Keratinocyte (primary cell): ENCODE measurements at regions not wholly inside any gene's neighbourhood (a gene's known extent, or its start where the extent isn't known, plus 50 kb on each side); places are given as distances from the start of the nearest gene placed in this dataset.

ENCODE experiments used
- DNase-seq: peaks from one replicate; pipeline ENCODE4 v3.0.0-alpha.2; 2011; ENCODE audit warnings: low read depth, missing footprints, low spot score
- FAIRE-seq: peaks from 2 replicates; lab custom pipeline; 2011; peaks lifted over from hg19 to GRCh38; lab: Jason Lieb, UNC
- H2AFZ ChIP-seq: 2 replicates; pipeline ENCODE4 v1.6.0; 2012; ENCODE audit warnings: low read length, control low read depth, inconsistent platforms; ENCODE audit not compliant: control insufficient read depth
- H3K27ac ChIP-seq: 2 replicates; pipeline ENCODE4 v1.5.1; 2011; ENCODE audit warnings: low read length; ENCODE audit not compliant: control insufficient read depth, insufficient read depth
- H3K27me3 ChIP-seq: 3 replicates; pipeline ENCODE4 v1.6.0; 2011; ENCODE audit warnings: low read length; ENCODE audit not compliant: control insufficient read depth, insufficient read depth; ENCODE audit errors: extremely low read depth
- H3K36me3 ChIP-seq, 2 experiments: 2 replicates in 1 of 2; 3 replicates in 1 of 2; pipeline ENCODE4 v1.5.1; 2011; ENCODE audit warnings: low read length in 2 of 2, mild to moderate bottlenecking in 1 of 2; ENCODE audit not compliant: control insufficient read depth in 2 of 2, insufficient read depth in 2 of 2; ENCODE audit errors: extremely low read depth in 1 of 2
- H3K4me1 ChIP-seq: 3 replicates; pipeline ENCODE4 v1.5.1; 2011; ENCODE audit warnings: low read length; ENCODE audit not compliant: control insufficient read depth, insufficient read depth; ENCODE audit errors: extremely low read depth
- H3K4me2 ChIP-seq: 3 replicates; pipeline ENCODE4 v1.6.0; 2011; ENCODE audit warnings: low read depth, low read length; ENCODE audit not compliant: control insufficient read depth, insufficient read depth; ENCODE audit errors: extremely low read depth
- H3K4me3 ChIP-seq, 3 experiments: fragments of 200-600 bp in 1 of 3; sonication (generic) in 1 of 3; 2 replicates in 2 of 3; 3 replicates in 1 of 3; pipeline ENCODE4 v1.5.1; 2011 to 2016; ENCODE audit warnings: low read length in 3 of 3, mild to moderate bottlenecking in 3 of 3, control low read depth in 2 of 3, inconsistent platforms in 1 of 3, low read depth in 1 of 3, mixed read lengths in 1 of 3, mixed run types in 1 of 3, moderate library complexity in 1 of 3; ENCODE audit not compliant: control insufficient read depth in 2 of 3, insufficient read depth in 2 of 3; ENCODE audit errors: extremely low read depth in 1 of 3
- H3K79me2 ChIP-seq: 2 replicates; pipeline ENCODE4 v1.6.0; 2012; ENCODE audit warnings: low read length; ENCODE audit not compliant: control insufficient read depth, insufficient read depth
- H3K9ac ChIP-seq: 3 replicates; pipeline ENCODE4 v1.6.0; 2011; ENCODE audit warnings: low read length; ENCODE audit not compliant: control insufficient read depth, insufficient read depth; ENCODE audit errors: extremely low read depth
- H3K9me1 ChIP-seq: 3 replicates; pipeline ENCODE4 v1.6.0; 2011; ENCODE audit warnings: low read length; ENCODE audit not compliant: control insufficient read depth, insufficient read depth; ENCODE audit errors: extremely low read depth
- H3K9me3 ChIP-seq: 2 replicates; pipeline ENCODE4 v1.5.1; 2012; ENCODE audit warnings: low read depth, low read length; ENCODE audit not compliant: control insufficient read depth
- H4K20me1 ChIP-seq: 3 replicates; pipeline ENCODE4 v1.6.0; 2011; ENCODE audit warnings: low read length; ENCODE audit not compliant: control insufficient read depth, insufficient read depth; ENCODE audit errors: extremely low read depth
- CTCF ChIP-seq, 3 experiments: IDR thresholded peaks in 1 of 3; conservative IDR thresholded peaks in 1 of 3; optimal IDR thresholded peaks in 1 of 3; 2 replicates in 2 of 3; 3 replicates in 1 of 3; pipeline versions ENCODE3 to v1.5.1; 2011; ENCODE audit warnings: low read length in 3 of 3, mild to moderate bottlenecking in 3 of 3, moderate library complexity in 2 of 3, control low read depth in 1 of 3, inconsistent platforms in 1 of 3; ENCODE audit not compliant: insufficient read depth in 2 of 3; ENCODE audit errors: extremely low read depth in 1 of 3
- EZH2 ChIP-seq: IDR thresholded peaks from one replicate; pipeline ENCODE4 v1.6.1; 2012; ENCODE audit warnings: inconsistent platforms, mild to moderate bottlenecking, low read length, moderate library complexity
- dilution Hi-C: fragments of 300-500 bp; cut with MboI; formaldehyde crosslinking; loops from one replicate; pipeline ENCODE4 v1.7.0; 2020; ENCODE audit warnings: low sequenced_read_pairs; ENCODE audit not compliant: extremely low pct_ligation_motif_present

- Histone ChIP-seq H3K9ac (no peak overlapping the region), H3K9me3 (peaks cover 2% of the 10 kb centered on the region), H3K4me1 (peaks cover 25% of the 10 kb centered on the region), H3K27me3 (no peaks in the 10 kb centered on the region), H3K79me2 (no peaks in the 10 kb centered on the region), H3K4me3 (no peak overlapping the region), H3K27ac (no peak overlapping the region), H3K9me1 (no peaks in the 10 kb centered on the region), H3K4me2 (no peak overlapping the region), H2AFZ (no peak overlapping the region), H3K36me3 (no peaks in the 10 kb centered on the region), H4K20me1 (no peaks in the 10 kb centered on the region)
- DNase-seq = no peak
- TF ChIP-seq EZH2 (no peak), CTCF (optimal IDR thresholded peaks at IDR 0.05 in 1 of 3, IDR thresholded peaks at IDR 0.05 in 1 of 3, conservative IDR thresholded peaks at IDR 0.05 in 1 of 3; ENCODE audit: extremely low read depth in 1 of 3, insufficient read depth in 2 of 3, low read length in 3 of 3) (no peak)
- dilution Hi-C loops = no loop called here
- no peak for FAIRE-seq
These were observed 124.7 kb downstream of the ARL4A start for GRCh38 chr7:12812111-12812510.

GRCh38 chr7:12814107-12814506 lies 126.7 kb downstream of the ARL4A start:
- dilution Hi-C loops = no loop called here
- Histone ChIP-seq H3K4me1 (peaks cover 25% of the 10 kb centered on the region), H3K27ac (peak overlapping the region; percentile 59), H3K4me2 (peak overlapping the region; percentile 77), H3K36me3 (no peaks in the 10 kb centered on the region), H3K4me3 (peak overlapping the region in 2 of 3 experiments; percentile 36 to 50), H3K9ac (peak overlapping the region; percentile 6), H4K20me1 (no peaks in the 10 kb centered on the region), H3K79me2 (no peaks in the 10 kb centered on the region), H3K27me3 (no peaks in the 10 kb centered on the region), H2AFZ (peak overlapping the region; percentile 92), H3K9me3 (peaks cover 2% of the 10 kb centered on the region), H3K9me1 (no peaks in the 10 kb centered on the region)
- peak; percentile 80 for DNase-seq
- FAIRE-seq = peak; percentile 97
- TF ChIP-seq CTCF (optimal IDR thresholded peaks at IDR 0.05 in 1 of 3, IDR thresholded peaks at IDR 0.05 in 1 of 3, conservative IDR thresholded peaks at IDR 0.05 in 1 of 3; ENCODE audit: extremely low read depth in 1 of 3, insufficient read depth in 2 of 3, low read length in 3 of 3) (no peak), EZH2 (no peak)
